Upper lobe of left lung (tissue), 4 donors: ENCODE measurements at regions not wholly inside any gene's neighbourhood (a gene's known extent, or its start where the extent isn't known, plus 50 kb on each side); places are given as distances from the start of the nearest gene placed in this dataset.

Experiments
- CTCF ChIP-seq, 6 experiments: fragments of 450-650 bp in 4 of 6; fragments of 200-600 bp in 2 of 6; sonication (generic) in 2 of 6; IDR thresholded peaks; one replicate each; pipeline ENCODE4 v1.5.1; 2016 to 2019; ENCODE audit warnings: antibody characterized with exemption in 6 of 6
- EP300 ChIP-seq, 4 donors: sonication (generic); formaldehyde crosslinking; IDR thresholded peaks; one replicate each; pipeline ENCODE4 v1.5.1; 2017; ENCODE audit warnings: antibody characterized with exemption in 4 of 4, control low read depth in 2 of 4
- POLR2A ChIP-seq, 4 donors: fragments of 450-650 bp; IDR thresholded peaks; one replicate each; pipeline ENCODE4 v1.5.1; 2016 to 2017; ENCODE audit warnings: antibody characterized with exemption in 4 of 4, mild to moderate bottlenecking in 2 of 4

- TF ChIP-seq CTCF (IDR thresholded peaks at IDR 0.05) (no peak), EP300 (IDR thresholded peaks at IDR 0.05) (no peak), POLR2A (IDR thresholded peaks at IDR 0.05) (no peak)
Measured at GRCh38 chrX:114097866-114098265, 486.0 kb upstream of the HTR2C start.
